T-helper 2 cell treated with Interferon-gamma antibody and Interleukin-4, amounts not matched to agents 5 μg/mL and 100 μg/mL, for 36 hours (primary cell): ENCODE measurements at regions not wholly inside any gene's neighbourhood (a gene's known extent, or its start where the extent isn't known, plus 50 kb on each side); places are given as distances from the start of the nearest gene placed in this dataset.

Experiments
- DNase-seq: peaks from one replicate; pipeline ENCODE4 v3.0.0; 2021; ENCODE audit warnings: low spot score
- H3K27ac Mint-ChIP-seq: one replicate; pipeline ENCODE4 v1.8.0; 2021; ENCODE audit warnings: mild to moderate bottlenecking, mixed read lengths
- H3K27me3 Mint-ChIP-seq: one replicate; pipeline ENCODE4 v1.8.0; 2021; ENCODE audit warnings: low read depth, mixed read lengths
- H3K36me3 Mint-ChIP-seq: one replicate; pipeline ENCODE4 v1.8.0; 2021; ENCODE audit warnings: low read depth, mixed read lengths
- H3K4me1 Mint-ChIP-seq: one replicate; pipeline ENCODE4 v1.8.0; 2021; ENCODE audit warnings: low read depth, mixed read lengths
- H3K4me3 Mint-ChIP-seq: one replicate; pipeline ENCODE4 v1.8.0; 2022; ENCODE audit warnings: mild to moderate bottlenecking, moderate library complexity, mixed read lengths
- H3K9me3 Mint-ChIP-seq: one replicate; pipeline ENCODE4 v1.8.0; 2021; ENCODE audit warnings: mixed read lengths

DNA sequence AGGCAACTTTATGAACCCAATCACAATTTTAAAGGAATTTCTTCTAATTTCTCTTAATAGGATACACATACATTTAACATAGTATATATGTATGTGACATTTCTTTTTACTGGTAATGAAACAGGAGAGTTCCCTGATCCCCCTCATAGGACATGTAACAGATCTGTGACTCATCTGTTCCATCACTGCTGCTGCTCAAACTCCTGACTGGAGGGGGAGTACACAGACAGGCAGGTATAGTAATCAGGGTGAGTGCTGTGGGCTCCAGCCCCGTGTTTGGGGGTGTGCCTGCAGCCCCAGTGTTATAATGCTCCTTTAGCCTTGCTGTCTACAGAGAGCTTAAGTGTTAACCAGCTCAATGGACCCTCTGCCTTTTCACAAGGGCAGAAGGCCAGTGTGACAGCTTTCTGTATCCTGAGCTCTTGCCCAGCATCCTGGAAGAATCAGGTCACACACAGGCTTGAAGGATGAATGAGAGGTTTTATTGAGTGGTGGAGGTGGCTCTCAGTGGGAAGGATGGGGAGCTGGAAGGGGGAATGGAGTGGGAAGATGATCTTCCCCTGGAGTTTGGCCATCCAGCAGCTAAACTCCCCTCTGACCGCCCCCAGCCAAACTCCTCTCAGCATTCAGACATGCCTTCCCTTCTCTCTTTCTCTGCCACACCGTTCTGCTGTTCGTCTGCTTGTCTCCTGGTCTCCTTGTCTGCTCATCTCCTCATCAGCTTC lies 161.3 kb downstream of the ZNF608 start:
- Mint-ChIP-seq H3K27me3 (peaks cover 13% of the 10 kb centered on the region), H3K36me3 (no peaks in the 10 kb centered on the region), H3K4me3 (no peak overlapping the region), H3K27ac (no peak overlapping the region), H3K4me1 (peaks cover 13% of the 10 kb centered on the region), H3K9me3 (no peaks in the 10 kb centered on the region)
- no peak for DNase-seq

DNA sequence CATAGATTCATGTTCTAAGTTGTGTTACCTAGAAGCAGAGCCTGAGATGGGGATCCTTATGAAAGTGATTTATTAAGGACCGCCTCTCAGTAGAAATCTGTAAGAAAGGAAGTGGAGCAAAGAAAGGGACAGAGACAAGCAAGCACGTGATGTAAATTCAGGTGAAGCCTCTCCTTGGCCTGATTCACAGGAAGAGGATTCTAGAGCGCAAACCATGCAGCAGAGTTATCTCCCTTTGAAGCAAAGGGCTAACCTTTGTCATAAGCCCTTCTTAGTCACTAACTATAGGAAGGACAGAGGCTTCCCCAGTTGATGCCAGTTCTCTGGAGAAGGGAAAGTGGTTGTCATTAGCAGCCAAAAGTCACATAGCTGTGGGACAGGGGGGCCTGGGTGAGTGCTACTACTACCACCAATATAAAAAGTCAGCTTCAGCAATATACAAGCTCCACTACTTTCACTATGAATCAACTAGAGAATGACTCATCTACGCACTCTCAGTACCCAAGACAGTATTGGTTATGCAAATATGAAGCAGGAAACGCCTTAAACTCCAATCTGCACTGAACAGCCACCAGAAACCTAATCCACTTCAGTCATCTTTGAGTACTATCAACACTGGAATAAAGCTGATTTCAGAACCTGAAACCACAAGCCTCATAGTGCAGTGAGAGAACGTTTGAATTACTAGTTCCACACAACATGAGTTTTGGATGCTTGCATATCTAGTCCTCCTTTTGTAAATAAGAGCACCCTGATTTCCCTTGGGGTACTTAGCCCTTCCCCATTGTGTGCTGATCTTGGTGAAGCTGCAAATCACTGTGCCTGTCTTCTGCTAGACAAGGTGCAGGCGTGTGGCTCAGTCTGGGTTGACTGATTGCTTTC lies 162.7 kb downstream of the ZNF608 start:
- H3K4me3 Mint-ChIP-seq = no peak overlapping the region
- H3K36me3 Mint-ChIP-seq = no peaks in the 10 kb centered on the region
- H3K4me1 Mint-ChIP-seq = peaks cover 13% of the 10 kb centered on the region
- no peaks in the 10 kb centered on the region for H3K9me3 Mint-ChIP-seq
- H3K27ac Mint-ChIP-seq = peak overlapping the region; percentile 26
- H3K27me3 Mint-ChIP-seq = peaks cover 15% of the 10 kb centered on the region
- DNase-seq = peak; percentile 40

DNA sequence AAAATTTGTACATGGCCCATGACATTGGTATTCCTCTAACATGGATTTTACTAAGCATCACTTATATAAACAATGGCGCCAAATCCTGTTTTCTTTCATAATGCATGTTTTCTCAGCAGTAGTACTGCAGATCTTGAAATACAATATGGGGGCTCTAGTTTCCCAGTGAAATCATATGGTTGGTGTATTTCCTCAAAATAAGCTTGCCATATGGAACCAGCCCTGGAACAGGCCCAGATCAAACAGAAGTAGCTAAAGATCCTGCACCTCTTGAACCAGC lies 163.9 kb downstream of the ZNF608 start:
- no peak for DNase-seq
- Mint-ChIP-seq H3K4me1 (peaks cover 13% of the 10 kb centered on the region), H3K4me3 (no peak overlapping the region), H3K27me3 (peaks cover 13% of the 10 kb centered on the region), H3K27ac (no peak overlapping the region), H3K9me3 (no peaks in the 10 kb centered on the region), H3K36me3 (no peaks in the 10 kb centered on the region)

DNA sequence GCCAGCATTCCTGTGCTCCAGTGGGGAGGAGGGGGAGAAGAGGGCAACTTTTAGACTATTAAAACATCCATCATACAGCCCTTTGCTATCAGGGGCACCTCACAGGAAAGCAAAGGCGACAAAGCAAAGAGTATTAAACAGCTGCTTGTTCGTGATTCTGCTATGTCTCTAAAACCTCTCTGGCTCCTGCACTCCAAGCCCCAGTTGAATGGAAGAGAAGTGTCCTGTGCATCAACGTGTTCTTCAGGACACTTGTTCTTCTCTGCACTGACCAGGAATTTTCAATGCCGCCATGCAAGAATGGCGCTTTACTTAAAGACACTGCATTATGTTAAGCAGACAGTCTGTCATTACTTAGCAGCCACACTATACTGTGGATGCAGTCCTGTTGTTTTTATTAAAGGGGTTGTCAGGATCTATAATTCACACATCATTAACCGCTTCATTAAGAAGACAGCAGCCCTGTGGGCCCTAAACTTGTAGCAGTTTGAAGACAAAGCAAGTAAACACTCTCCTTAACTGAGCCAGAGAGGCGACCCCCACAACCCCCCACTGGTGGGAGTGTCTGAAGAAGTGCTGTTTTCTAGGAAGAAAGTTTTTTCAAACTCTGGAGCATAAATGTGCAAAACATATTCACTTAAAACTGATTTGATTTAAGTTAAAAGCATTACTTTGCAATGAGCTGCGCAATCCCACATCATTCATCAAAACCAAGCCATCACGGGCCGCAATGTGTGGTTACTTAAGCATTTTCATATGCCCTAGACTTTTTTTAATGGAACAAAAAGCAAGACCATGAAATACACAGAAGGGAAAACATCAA lies 164.5 kb downstream of the ZNF608 start:
- Mint-ChIP-seq H3K4me3 (no peak overlapping the region), H3K9me3 (no peaks in the 10 kb centered on the region), H3K27me3 (peaks cover 11% of the 10 kb centered on the region), H3K36me3 (no peaks in the 10 kb centered on the region), H3K4me1 (peaks cover 13% of the 10 kb centered on the region), H3K27ac (no peak overlapping the region)
- no peak for DNase-seq

DNA sequence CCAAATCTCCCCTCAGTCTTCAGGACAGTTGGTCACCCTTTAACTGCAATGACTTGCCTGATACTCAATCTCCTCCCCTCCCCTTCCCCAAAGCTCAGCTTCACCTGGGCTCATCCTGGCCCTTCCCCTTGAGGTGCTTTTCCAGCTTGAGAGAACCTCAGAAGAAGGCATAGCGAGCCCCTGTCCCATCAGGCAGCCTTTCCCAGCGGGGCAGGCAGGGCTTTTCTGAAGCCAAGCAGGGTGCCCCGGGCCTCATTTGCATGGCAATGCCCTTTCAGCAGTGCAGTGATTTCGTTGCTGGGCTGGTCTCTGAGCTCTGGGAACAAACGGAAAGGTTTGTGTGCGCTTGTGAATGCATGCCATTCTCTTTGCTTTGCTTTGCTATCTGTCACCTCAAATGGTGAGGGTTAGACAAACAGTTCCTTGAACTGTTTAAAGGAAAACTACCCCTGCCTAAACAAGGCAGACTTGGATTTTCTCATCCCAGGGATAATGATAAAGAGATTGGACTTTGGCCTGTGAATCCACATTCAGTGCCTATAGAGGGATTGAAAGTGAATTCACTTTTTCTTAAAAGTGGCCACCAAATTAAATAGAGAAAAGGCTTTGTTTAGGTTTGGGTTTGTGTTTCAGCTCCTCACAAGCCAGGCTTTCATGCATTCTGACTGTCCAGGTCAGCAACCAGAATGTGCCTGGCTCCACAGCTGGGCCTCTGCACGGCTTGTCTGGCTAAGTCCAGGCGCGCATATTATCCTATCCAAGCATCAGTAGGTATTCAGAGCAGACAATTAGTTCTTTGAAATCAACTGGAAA lies 165.3 kb downstream of the ZNF608 start:
- H3K36me3 Mint-ChIP-seq = no peaks in the 10 kb centered on the region
- peaks cover 8% of the 10 kb centered on the region for H3K27me3 Mint-ChIP-seq
- H3K27ac Mint-ChIP-seq = no peak overlapping the region
- H3K4me1 Mint-ChIP-seq = peaks cover 13% of the 10 kb centered on the region
- no peak for DNase-seq
- no peaks in the 10 kb centered on the region for H3K9me3 Mint-ChIP-seq
- no peak overlapping the region for H3K4me3 Mint-ChIP-seq

DNA sequence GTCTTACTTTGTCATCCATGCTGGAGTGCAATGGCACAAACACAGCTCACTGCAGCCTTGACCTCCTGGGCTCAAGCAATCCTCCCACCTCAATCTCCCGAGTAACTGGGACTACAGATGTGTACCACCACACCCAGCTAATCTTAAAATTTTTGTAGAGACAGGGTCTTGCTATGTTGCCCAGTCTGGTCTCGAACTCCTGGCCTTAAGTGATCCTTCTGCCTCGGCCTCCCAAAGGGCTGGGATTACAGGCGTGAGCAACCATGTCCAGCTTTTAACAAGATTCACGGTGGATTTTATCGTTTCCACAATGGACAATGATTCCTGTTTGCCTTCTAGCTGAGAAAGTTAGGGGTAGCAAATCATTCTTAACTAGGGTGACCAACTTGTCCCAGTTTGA lies 165.9 kb downstream of the ZNF608 start:
- Mint-ChIP-seq H3K9me3 (no peaks in the 10 kb centered on the region), H3K4me3 (no peak overlapping the region), H3K27me3 (peaks cover 8% of the 10 kb centered on the region), H3K36me3 (no peaks in the 10 kb centered on the region), H3K4me1 (peaks cover 13% of the 10 kb centered on the region), H3K27ac (no peak overlapping the region)
- DNase-seq = no peak

DNA sequence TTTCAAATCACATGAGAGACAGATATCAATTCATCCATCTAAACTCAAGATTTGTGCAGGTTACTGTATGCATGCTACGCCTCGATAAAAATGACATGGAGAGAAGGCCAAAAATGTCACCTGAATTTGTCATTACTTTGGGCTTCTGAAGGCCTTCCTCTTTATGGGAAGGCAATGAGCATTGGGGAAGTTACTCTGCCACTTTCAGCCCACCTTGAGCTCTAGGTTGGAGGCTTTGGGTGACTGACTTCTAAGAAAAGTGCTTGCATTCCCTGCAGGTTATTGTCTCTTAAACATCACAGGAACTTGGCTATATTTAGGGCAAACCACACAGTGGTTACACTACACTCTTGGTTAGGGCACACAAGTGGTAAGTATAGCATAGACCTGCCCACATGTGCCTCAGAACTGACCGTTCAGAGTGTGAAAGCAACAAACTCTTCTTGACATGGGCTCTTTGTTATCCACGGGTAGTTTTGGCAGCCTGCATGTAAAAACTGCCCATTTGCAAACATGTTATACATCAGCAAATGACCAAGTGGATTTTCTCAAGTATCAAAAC lies 169.5 kb downstream of the ZNF608 start:
- Mint-ChIP-seq H3K27ac (no peak overlapping the region), H3K4me1 (no peaks in the 10 kb centered on the region), H3K27me3 (peaks cover 5% of the 10 kb centered on the region), H3K9me3 (no peaks in the 10 kb centered on the region), H3K4me3 (no peak overlapping the region), H3K36me3 (no peaks in the 10 kb centered on the region)
- DNase-seq = no peak

DNA sequence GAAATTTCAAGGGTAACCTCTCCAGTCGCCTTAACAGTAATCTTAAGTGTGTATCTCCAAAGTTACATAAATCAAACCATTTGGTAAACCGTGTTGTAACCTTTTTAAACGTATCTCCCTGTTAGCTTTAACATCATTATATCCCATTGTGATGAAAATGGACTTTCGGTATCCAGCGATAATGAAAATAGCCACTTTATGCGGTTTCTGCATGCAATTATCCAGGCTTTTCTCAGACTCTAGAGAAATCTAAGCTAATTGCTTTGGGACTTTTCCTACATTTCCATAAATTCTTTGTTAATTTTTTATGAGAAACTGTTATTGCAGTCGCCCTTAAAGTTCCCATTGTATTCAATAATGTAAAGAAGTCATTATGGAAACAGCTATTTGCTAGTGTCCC lies 170.7 kb downstream of the ZNF608 start:
- Mint-ChIP-seq H3K27me3 (peaks cover 3% of the 10 kb centered on the region), H3K27ac (no peak overlapping the region), H3K9me3 (no peaks in the 10 kb centered on the region), H3K4me3 (no peak overlapping the region), H3K36me3 (no peaks in the 10 kb centered on the region), H3K4me1 (no peaks in the 10 kb centered on the region)
- DNase-seq = no peak

DNA sequence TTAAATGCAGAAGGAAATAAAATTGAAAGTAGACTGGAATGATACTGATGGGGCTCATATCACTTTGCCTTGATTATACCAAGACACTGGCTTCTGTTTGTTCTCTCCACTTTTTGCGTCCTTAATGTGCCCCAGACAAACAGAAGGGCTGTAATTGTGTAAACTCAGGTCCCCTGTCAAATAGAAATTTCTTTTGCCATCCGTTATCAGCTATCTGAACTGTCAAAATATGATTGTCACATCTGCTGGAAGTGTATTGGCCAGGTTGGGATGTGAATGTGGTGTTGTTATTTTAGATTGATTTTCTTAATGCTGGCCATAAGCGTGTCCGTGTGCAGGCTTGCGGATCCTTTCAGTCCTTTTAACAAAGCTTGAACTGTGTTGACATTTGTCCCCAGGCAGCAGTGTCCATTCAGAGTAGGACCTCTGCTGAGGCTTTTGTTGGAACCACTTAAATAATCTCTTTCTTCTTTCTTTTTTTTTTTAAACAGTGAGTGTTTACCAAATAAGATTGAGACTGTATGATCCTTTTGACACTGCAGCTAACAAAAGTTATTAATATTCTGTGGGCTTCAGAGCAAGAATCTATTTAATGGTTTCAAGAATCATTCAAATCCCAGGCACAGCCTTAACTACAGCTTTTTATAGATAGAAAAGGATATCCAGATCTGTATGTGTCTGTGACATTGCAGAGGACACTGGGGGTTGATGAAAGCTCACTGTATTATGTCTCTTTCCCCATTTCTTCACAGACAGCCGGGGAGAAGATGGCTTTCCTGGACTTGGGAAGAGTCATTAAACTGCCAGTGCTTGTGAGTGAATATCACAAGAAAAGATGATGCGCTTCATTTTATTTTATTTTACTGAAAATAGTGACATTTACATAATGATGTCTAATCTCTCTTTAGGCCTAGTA lies 171.7 kb downstream of the ZNF608 start:
- no peaks in the 10 kb centered on the region for H3K9me3 Mint-ChIP-seq
- no peaks in the 10 kb centered on the region for H3K36me3 Mint-ChIP-seq
- no peaks in the 10 kb centered on the region for H3K4me1 Mint-ChIP-seq
- no peak overlapping the region for H3K4me3 Mint-ChIP-seq
- peaks cover 3% of the 10 kb centered on the region for H3K27me3 Mint-ChIP-seq
- DNase-seq = no peak
- no peak overlapping the region for H3K27ac Mint-ChIP-seq

DNA sequence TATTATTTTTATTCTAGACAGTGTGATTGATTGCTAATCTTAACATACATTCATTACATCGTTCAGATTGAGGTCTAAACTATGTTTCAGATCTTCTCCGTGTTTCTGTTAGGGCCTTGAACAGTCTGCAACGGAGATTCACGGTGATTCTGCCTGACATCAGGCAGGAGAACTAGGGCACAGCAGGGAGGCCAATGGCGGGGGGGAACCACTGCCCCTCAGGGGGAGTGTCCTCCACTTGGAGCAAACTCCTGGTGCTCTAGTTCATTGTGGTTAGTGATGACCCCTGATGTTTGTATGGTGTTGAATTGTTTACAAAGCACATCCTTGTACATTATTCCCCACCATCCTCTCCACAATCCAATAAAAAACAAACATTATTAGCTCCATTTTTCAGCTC lies 173.5 kb downstream of the ZNF608 start:
- Mint-ChIP-seq H3K4me3 (no peak overlapping the region), H3K36me3 (no peaks in the 10 kb centered on the region), H3K4me1 (no peaks in the 10 kb centered on the region), H3K27me3 (no peaks in the 10 kb centered on the region), H3K9me3 (no peaks in the 10 kb centered on the region), H3K27ac (no peak overlapping the region)
- no peak for DNase-seq

DNA sequence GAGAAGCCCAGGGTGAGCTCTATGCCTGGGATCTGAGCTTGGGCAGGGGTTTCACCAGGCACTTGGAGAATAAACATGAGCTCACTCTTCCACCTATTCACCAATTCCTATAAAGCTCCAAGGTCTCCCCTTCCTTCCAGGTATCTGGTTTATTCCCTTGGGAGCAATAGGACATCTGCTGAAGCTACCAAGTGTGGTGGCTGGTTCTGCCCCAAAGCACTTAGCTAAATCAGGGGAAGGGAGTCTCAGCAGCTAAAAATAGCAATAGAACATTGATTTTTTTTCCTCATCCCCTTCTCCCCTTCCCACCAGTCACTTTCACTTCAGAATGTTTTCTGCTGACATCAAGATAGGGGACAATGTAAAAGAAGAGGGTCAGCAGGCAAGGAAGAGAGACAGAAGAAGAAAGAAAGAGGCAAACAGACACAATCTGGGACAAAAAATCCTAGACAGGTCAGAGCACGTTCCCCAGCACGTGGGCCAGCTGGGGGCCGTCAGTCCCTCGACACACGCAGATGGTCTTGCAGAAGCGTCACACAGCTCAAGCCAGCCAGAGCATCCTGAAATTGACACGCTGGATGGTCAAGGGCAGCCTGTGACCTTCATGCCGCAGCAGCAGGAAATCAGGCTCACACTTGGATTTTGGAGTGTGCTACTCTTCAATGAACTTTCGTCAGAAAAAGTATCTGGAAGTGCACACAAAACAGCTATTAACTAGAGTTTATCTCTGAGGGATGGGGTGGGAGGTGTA lies 176.0 kb downstream of the ZNF608 start:
- Mint-ChIP-seq H3K27ac (no peak overlapping the region), H3K9me3 (no peaks in the 10 kb centered on the region), H3K4me3 (no peak overlapping the region), H3K4me1 (no peaks in the 10 kb centered on the region), H3K36me3 (no peaks in the 10 kb centered on the region), H3K27me3 (no peaks in the 10 kb centered on the region)
- no peak for DNase-seq

DNA sequence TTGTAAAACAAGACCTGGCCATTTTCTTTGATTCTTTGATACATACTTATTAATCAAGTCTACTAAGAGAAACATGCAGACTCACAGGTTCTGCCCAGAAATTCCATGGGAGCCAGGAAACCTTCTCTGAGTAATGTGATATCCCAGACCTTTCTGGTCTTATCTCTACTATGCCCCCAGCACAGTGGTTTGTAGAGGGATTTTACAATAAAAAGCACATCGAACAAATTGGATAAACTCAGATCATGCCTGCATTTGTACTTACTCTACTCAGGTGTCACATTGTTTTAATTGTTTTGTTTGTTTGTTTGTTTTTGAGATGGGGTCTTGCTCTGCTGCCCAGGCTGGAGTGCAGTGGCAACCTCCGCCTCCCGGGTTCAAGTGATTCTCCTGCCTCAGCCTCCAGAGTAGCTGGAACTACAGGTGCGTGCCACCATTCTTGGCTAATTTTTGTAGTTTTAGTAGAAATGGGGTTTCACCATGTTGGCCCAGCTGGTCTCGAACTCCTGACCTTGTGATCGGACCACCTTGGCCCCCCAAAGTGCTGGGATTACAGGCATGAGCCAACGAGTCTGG lies 179.5 kb downstream of the ZNF608 start:
- H3K4me3 Mint-ChIP-seq = no peak overlapping the region
- no peaks in the 10 kb centered on the region for H3K36me3 Mint-ChIP-seq
- DNase-seq = no peak
- no peaks in the 10 kb centered on the region for H3K27me3 Mint-ChIP-seq
- H3K9me3 Mint-ChIP-seq = no peaks in the 10 kb centered on the region
- H3K27ac Mint-ChIP-seq = no peak overlapping the region
- H3K4me1 Mint-ChIP-seq = no peaks in the 10 kb centered on the region
